BLaER1 treated with 17β-estradiol and CSF1 and Interleukin-3, amounts not matched to agents 10 nM and 100 nM (cell line): ENCODE measurements at regions not wholly inside any gene's neighbourhood (a gene's known extent, or its start where the extent isn't known, plus 50 kb on each side); places are given as distances from the start of the nearest gene placed in this dataset.

ENCODE experiments used
- H3K27ac ChIP-seq, 11 experiments: shearing (Covaris generic); formaldehyde crosslinking; 2 replicates each; pipeline ENCODE4 v1.8.1; 2022
- H3K27me3 ChIP-seq, 11 experiments: shearing (Covaris generic); formaldehyde crosslinking; 2 replicates each; pipeline ENCODE4 v1.8.1; 2022
- H3K36me3 ChIP-seq, 11 experiments: shearing (Covaris generic); formaldehyde crosslinking; 2 replicates each; pipeline ENCODE4 v1.8.1; 2022
- H3K4me1 ChIP-seq, 10 experiments: shearing (Covaris generic); formaldehyde crosslinking; 2 replicates each; pipeline ENCODE4 v1.8.1; 2022
- H3K4me2 ChIP-seq, 11 experiments: shearing (Covaris generic); formaldehyde crosslinking; 2 replicates each; pipeline ENCODE4 v1.8.1; 2022
- H3K4me3 ChIP-seq, 10 experiments: shearing (Covaris generic); formaldehyde crosslinking; 2 replicates each; pipeline ENCODE4 v1.8.1; 2022
- H3K9ac ChIP-seq, 11 experiments: shearing (Covaris generic); formaldehyde crosslinking; 2 replicates each; pipeline ENCODE4 v1.8.1; 2022
- H3K9me3 ChIP-seq, 11 experiments: shearing (Covaris generic); formaldehyde crosslinking; replicated peaks in 1 of 11; 2 replicates each; pipeline ENCODE4 v1.8.1; 2022
- H4K20me1 ChIP-seq, 11 experiments: shearing (Covaris generic); formaldehyde crosslinking; 2 replicates each; pipeline ENCODE4 v1.8.1; 2022
- Cebpa-rat ChIP-seq, 11 experiments: shearing (Covaris generic); IDR thresholded peaks; 2 replicates each; pipeline ENCODE4 v1.8.1; 2022

- TF ChIP-seq Cebpa-rat (IDR thresholded peaks at IDR 0.05), result no peak
- Histone ChIP-seq H3K36me3 (no peaks in the 10 kb centered on the region), H4K20me1 (no peaks in the 10 kb centered on the region), H3K4me3 (no peak overlapping the region), H3K27ac (no peak overlapping the region), H3K4me2 (no peak overlapping the region; a peak in 1 of 22 replicates), H3K27me3 (peaks cover 0 to 7% (median 0%) of the 10 kb centered on the region in 11 experiments; a peak in 2 of 22 replicates), H3K9me3 (no peaks in the 10 kb centered on the region), H3K4me1 (peaks cover 1 to 9% (median 5%) of the 10 kb centered on the region in 10 experiments; a peak in 17 of 20 replicates), H3K9ac (no peak overlapping the region)
These were observed 289.7 kb downstream of the TRIB2 start for GRCh38 chr2:13006426-13006825.

- Histone ChIP-seq H4K20me1 (no peaks in the 10 kb centered on the region), H3K4me3 (no peak overlapping the region), H3K4me1 (peaks cover 0 to 7% (median 4%) of the 10 kb centered on the region in 10 experiments; a peak in 6 of 20 replicates), H3K27ac (no peak overlapping the region), H3K4me2 (no peak overlapping the region; a peak in 1 of 22 replicates), H3K9me3 (no peaks in the 10 kb centered on the region), H3K36me3 (no peaks in the 10 kb centered on the region), H3K9ac (no peak overlapping the region), H3K27me3 (peaks cover 0 to 7% (median 0%) of the 10 kb centered on the region in 11 experiments; a peak in 2 of 22 replicates)
- TF ChIP-seq Cebpa-rat (IDR thresholded peaks at IDR 0.05), result no peak
These were observed 290.3 kb downstream of the TRIB2 start for GRCh38 chr2:13006829-13007717.

- Histone ChIP-seq H4K20me1 (no peaks in the 10 kb centered on the region), H3K27me3 (peaks cover 0 to 7% (median 0%) of the 10 kb centered on the region in 11 experiments; a peak in 2 of 22 replicates), H3K36me3 (no peaks in the 10 kb centered on the region), H3K27ac (no peak overlapping the region), H3K9me3 (no peaks in the 10 kb centered on the region), H3K4me2 (no peak overlapping the region), H3K4me1 (peaks cover 0 to 7% (median 4%) of the 10 kb centered on the region in 10 experiments; a peak in 6 of 20 replicates), H3K4me3 (no peak overlapping the region), H3K9ac (no peak overlapping the region)
- no peak for TF ChIP-seq Cebpa-rat (IDR thresholded peaks at IDR 0.05)
These were observed 292.4 kb downstream of the TRIB2 start for GRCh38 chr2:13009027-13009642.

GRCh38 chr2:13010283-13010682 is 293.5 kb downstream of the TRIB2 start:
- no peak overlapping the region for H3K4me3 ChIP-seq
- H3K4me2 ChIP-seq, result no peak overlapping the region
- TF ChIP-seq Cebpa-rat (IDR thresholded peaks at IDR 0.05), result no peak
- H3K9ac ChIP-seq, result no peak overlapping the region
- H3K27me3 ChIP-seq, result peaks cover 0 to 7% (median 0%) of the 10 kb centered on the region in 11 experiments; a peak in 2 of 22 replicates
- no peaks in the 10 kb centered on the region for H4K20me1 ChIP-seq
- H3K27ac ChIP-seq, result no peak overlapping the region
- H3K4me1 ChIP-seq, result peaks cover 0 to 7% (median 4%) of the 10 kb centered on the region in 10 experiments; a peak in 6 of 20 replicates
- H3K9me3 ChIP-seq, result no peaks in the 10 kb centered on the region
- no peaks in the 10 kb centered on the region for H3K36me3 ChIP-seq

- H3K9ac ChIP-seq, result no peak overlapping the region
- H3K4me2 ChIP-seq, result no peak overlapping the region
- no peaks in the 10 kb centered on the region for H3K36me3 ChIP-seq
- no peaks in the 10 kb centered on the region for H3K9me3 ChIP-seq
- no peak for TF ChIP-seq Cebpa-rat (IDR thresholded peaks at IDR 0.05)
- H4K20me1 ChIP-seq, result no peaks in the 10 kb centered on the region
- H3K27me3 ChIP-seq, result no peaks in the 10 kb centered on the region
- H3K4me3 ChIP-seq, result no peak overlapping the region
- H3K27ac ChIP-seq, result no peak overlapping the region
- no peaks in the 10 kb centered on the region for H3K4me1 ChIP-seq
These were observed 298.0 kb downstream of the TRIB2 start for GRCh38 chr2:13014783-13015182.

- Histone ChIP-seq H3K9me3 (no peaks in the 10 kb centered on the region), H3K4me3 (no peak overlapping the region), H3K27ac (no peak overlapping the region), H4K20me1 (no peaks in the 10 kb centered on the region), H3K36me3 (no peaks in the 10 kb centered on the region), H3K9ac (no peak overlapping the region), H3K4me2 (no peak overlapping the region), H3K27me3 (no peaks in the 10 kb centered on the region), H3K4me1 (no peaks in the 10 kb centered on the region)
- no peak for TF ChIP-seq Cebpa-rat (IDR thresholded peaks at IDR 0.05)
These were observed 299.0 kb downstream of the TRIB2 start for GRCh38 chr2:13015532-13016320.

- Histone ChIP-seq H3K9me3 (no peaks in the 10 kb centered on the region), H3K27ac (no peak overlapping the region), H3K9ac (no peak overlapping the region), H3K4me2 (no peak overlapping the region), H3K36me3 (no peaks in the 10 kb centered on the region), H3K27me3 (no peaks in the 10 kb centered on the region), H3K4me1 (no peaks in the 10 kb centered on the region), H3K4me3 (no peak overlapping the region), H4K20me1 (no peaks in the 10 kb centered on the region)
- no peak for TF ChIP-seq Cebpa-rat (IDR thresholded peaks at IDR 0.05)
These were observed 301.8 kb downstream of the TRIB2 start for GRCh38 chr2:13018490-13018889.

- H3K27ac ChIP-seq, result no peak overlapping the region
- no peak overlapping the region for H3K4me2 ChIP-seq
- H3K27me3 ChIP-seq, result no peaks in the 10 kb centered on the region
- no peaks in the 10 kb centered on the region for H3K9me3 ChIP-seq
- H3K36me3 ChIP-seq, result no peaks in the 10 kb centered on the region
- H3K9ac ChIP-seq, result no peak overlapping the region
- no peak for TF ChIP-seq Cebpa-rat (IDR thresholded peaks at IDR 0.05)
- no peaks in the 10 kb centered on the region for H3K4me1 ChIP-seq
- no peaks in the 10 kb centered on the region for H4K20me1 ChIP-seq
- H3K4me3 ChIP-seq, result no peak overlapping the region
These were observed 303.0 kb downstream of the TRIB2 start for GRCh38 chr2:13019781-13020180.

GRCh38 chr2:13020469-13020868 is 303.7 kb downstream of the TRIB2 start:
- Histone ChIP-seq H3K9me3 (no peaks in the 10 kb centered on the region), H3K36me3 (no peaks in the 10 kb centered on the region), H4K20me1 (no peaks in the 10 kb centered on the region), H3K27ac (no peak overlapping the region), H3K9ac (no peak overlapping the region), H3K4me2 (no peak overlapping the region), H3K27me3 (no peaks in the 10 kb centered on the region), H3K4me1 (no peaks in the 10 kb centered on the region), H3K4me3 (no peak overlapping the region)
- TF ChIP-seq Cebpa-rat (IDR thresholded peaks at IDR 0.05), result no peak
